ENCODE measurements at regions not wholly inside any gene's neighbourhood (a gene's known extent, or its start where the extent isn't known, plus 50 kb on each side); places are given as distances from the start of the nearest gene placed in this dataset.

DNA sequence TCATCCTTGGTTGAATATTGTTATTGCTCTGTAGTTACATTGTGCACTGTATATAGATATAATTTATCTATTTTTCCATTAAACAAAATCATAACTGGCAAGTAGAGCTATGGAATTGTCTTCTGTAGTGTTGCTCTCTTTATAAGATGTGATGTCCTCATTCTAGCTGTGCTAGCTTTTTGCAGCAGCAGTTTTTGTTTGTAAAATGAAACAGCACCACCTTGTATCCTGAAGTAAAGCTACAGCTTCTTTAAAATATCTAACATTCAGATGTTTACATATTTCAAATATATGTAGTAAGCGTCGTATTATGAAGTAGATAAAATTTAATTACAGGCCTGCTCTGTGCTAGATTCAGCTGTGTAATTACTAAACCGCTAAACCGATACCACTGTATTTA lies 328.8 kb upstream of the MANEA start:
- H4K20me1 ChIP-seq (ENCODE audit: control insufficient read depth, insufficient read depth), result no peaks in the 10 kb centered on the region
- no peak overlapping the region for H3K4me3 ChIP-seq
- H3K36me3 ChIP-seq (ENCODE audit: control insufficient read depth in 2 of 2, insufficient read depth in 2 of 2, low read length in 1 of 2), result no peaks in the 10 kb centered on the region
- ATAC-seq, result no peak
- no peak overlapping the region for H3K27ac ChIP-seq (ENCODE audit: control insufficient read depth, insufficient read depth)
- no peaks in the 10 kb centered on the region for H3K9me3 ChIP-seq (replicated peaks; ENCODE audit: control insufficient read depth, insufficient read depth, low read length)
- ChIA-PET POLR2A (no interaction called here), CTCF (interaction anchor here (1.4 to 1.5 kb wide), 2 partner anchors 9 to 57 kb away, joined by 3 read pairs; no protein-coding TSS in a partner anchor), SMC1A (ENCODE audit: uncharacterized antibody, unreplicated experiment) (interaction anchor here (0.9 to 1.8 kb wide), 2 partner anchors 10 to 45 kb away, joined by 3 to 4 read pairs; no protein-coding TSS in a partner anchor), RAD21 (ENCODE audit: unreplicated experiment) (no interaction called here)
- TF ChIP-seq, protein P1, sequence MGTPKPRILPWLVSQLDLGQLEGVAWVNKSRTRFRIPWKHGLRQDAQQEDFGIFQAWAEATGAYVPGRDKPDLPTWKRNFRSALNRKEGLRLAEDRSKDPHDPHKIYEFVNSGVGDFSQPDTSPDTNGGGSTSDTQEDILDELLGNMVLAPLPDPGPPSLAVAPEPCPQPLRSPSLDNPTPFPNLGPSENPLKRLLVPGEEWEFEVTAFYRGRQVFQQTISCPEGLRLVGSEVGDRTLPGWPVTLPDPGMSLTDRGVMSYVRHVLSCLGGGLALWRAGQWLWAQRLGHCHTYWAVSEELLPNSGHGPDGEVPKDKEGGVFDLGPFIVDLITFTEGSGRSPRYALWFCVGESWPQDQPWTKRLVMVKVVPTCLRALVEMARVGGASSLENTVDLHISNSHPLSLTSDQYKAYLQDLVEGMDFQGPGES (IDR thresholded peaks at IDR 0.05), result no peak
- TF ChIP-seq GABPA (IDR thresholded peaks at IDR 0.05; ENCODE audit: low read depth) (no peak), SPI1 (IDR thresholded peaks at IDR 0.05; ENCODE audit: borderline replicate concordance, insufficient read depth, low read depth, low read length) (no peak), SP1 (IDR thresholded peaks at IDR 0.05; ENCODE audit: low read depth, low read length) (no peak), MYC (IDR thresholded peaks at IDR 0.05; ENCODE audit: insufficient read depth, insufficient read length, insufficient replicate concordance, low read length, severe bottlenecking) (no peak)
- TF ChIP-seq, protein P2, sequence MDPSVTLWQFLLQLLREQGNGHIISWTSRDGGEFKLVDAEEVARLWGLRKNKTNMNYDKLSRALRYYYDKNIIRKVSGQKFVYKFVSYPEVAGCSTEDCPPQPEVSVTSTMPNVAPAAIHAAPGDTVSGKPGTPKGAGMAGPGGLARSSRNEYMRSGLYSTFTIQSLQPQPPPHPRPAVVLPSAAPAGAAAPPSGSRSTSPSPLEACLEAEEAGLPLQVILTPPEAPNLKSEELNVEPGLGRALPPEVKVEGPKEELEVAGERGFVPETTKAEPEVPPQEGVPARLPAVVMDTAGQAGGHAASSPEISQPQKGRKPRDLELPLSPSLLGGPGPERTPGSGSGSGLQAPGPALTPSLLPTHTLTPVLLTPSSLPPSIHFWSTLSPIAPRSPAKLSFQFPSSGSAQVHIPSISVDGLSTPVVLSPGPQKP (IDR thresholded peaks at IDR 0.05; ENCODE audit: low read depth, low read length), result no peak
- intact Hi-C loops (cut with micrococcal nuclease; ENCODE audit: unreplicated experiment), result no loop called here
- H3K9ac ChIP-seq (ENCODE audit: control insufficient read depth, insufficient read depth, low read length), result no peak overlapping the region
- H3K27me3 ChIP-seq (replicated peaks in 1 of 2; ENCODE audit: control insufficient read depth in 2 of 2, insufficient read depth in 2 of 2, low read length in 1 of 2), result no peaks in the 10 kb centered on the region
- H3K79me2 ChIP-seq (ENCODE audit: control insufficient read depth, insufficient read depth, low read length), result no peaks in the 10 kb centered on the region
- no peak overlapping the region for H2AFZ ChIP-seq (ENCODE audit: control insufficient read depth, low read depth, low read length)
- FAIRE-seq, result no peak
- BruUV-seq (replicated peaks), result no TSS peak
- no peak overlapping the region for H3K4me2 ChIP-seq (ENCODE audit: control insufficient read depth, insufficient read depth)
- no peaks in the 10 kb centered on the region for H3K4me1 ChIP-seq (ENCODE audit: control insufficient read depth, insufficient read depth, low read length)
- DNase-seq (ENCODE audit: low read depth, low spot score), result no peak
- 80% methylated on average over 4 of the region's 4 CpGs for whole genome bisulfite sequencing (ENCODE audit: insufficient coverage, insufficient replicate concordance, low lambda C conversion rate, missing lambda C conversion rate)
- in situ Hi-C loops (cut with MboI), result no loop called here

All from GM12878 (cell line).